HepG2 (cell line): ENCODE measurements at regions not wholly inside any gene's neighbourhood (a gene's known extent, or its start where the extent isn't known, plus 50 kb on each side); places are given as distances from the start of the nearest gene placed in this dataset.

Experiments
- ATAC-seq: fragments of 200-7000 bp; cut with Tn5 transposase; 3 replicates; pipeline ENCODE4 v1.9.1; 2020; ENCODE audit warnings: mild to moderate bottlenecking, moderate library complexity
- BruUV-seq: library from RNA; stranded (reverse); fragments of 400-500 nt; replicated peaks from 2 replicates; lab custom pipeline; 2021; lab: Mats Ljungman, UMichigan
- CTCF ChIA-PET: fragments of 300-600 bp; formaldehyde crosslinking; extraction: SDS; loops from one replicate; lab custom pipeline; 2021; ENCODE audit warnings: low total read pairs, inconsistent platforms, low intra/inter-chr PET ratio; lab: Yijun Ruan, JAX
- POLR2A ChIA-PET: fragments of 350-600 bp; sonication (Branson Sonifier 250); formaldehyde crosslinking; loops from one replicate; lab custom pipeline; 2020; ENCODE audit warnings: antibody characterized with exemption, inconsistent platforms; lab: Yijun Ruan, JAX
- DNase-seq: peaks from one replicate; pipeline ENCODE4 v3.0.0-alpha.2; 2015; ENCODE audit warnings: low spot score
- FAIRE-seq: peaks from 3 replicates; lab custom pipeline; 2011; peaks lifted over from hg19 to GRCh38; lab: Jason Lieb, UNC
- H2AFZ ChIP-seq: one replicate; pipeline ENCODE4 v1.6.1; 2011; ENCODE audit warnings: low read length, inconsistent platforms
- H3K27ac ChIP-seq: fragments of 300-600 bp; 3 replicates; pipeline ENCODE4 v1.8.0; 2011; ENCODE audit warnings: mixed run types, mild to moderate bottlenecking, mixed read lengths, low read length, inconsistent platforms; ENCODE audit not compliant: insufficient read depth; ENCODE audit errors: extremely low read length
- H3K27me3 ChIP-seq, 2 experiments: fragments of 200-600 bp in 1 of 2; 2 replicates in 1 of 2; 3 replicates in 1 of 2; pipeline versions ENCODE4 v1.6.0 to v1.8.0; 2011; ENCODE audit warnings: low read length in 2 of 2, mild to moderate bottlenecking in 2 of 2, moderate library complexity in 2 of 2, inconsistent platforms in 1 of 2; ENCODE audit not compliant: insufficient read depth in 2 of 2, control insufficient read depth in 1 of 2
- H3K36me3 ChIP-seq, 2 experiments: fragments of 200-600 bp in 1 of 2; replicated peaks in 1 of 2; 2 replicates in 1 of 2; 3 replicates in 1 of 2; pipeline versions ENCODE4 v1.5.1 to v1.8.0; 2011; ENCODE audit warnings: low read length in 2 of 2, inconsistent platforms in 1 of 2; ENCODE audit not compliant: insufficient read depth in 2 of 2, control insufficient read depth in 1 of 2
- H3K4me1 ChIP-seq: 2 replicates; pipeline ENCODE4 v1.5.1; 2012; ENCODE audit warnings: low read length, inconsistent platforms; ENCODE audit not compliant: insufficient read depth
- H3K4me2 ChIP-seq: 2 replicates; pipeline ENCODE4 v1.6.0; 2011; ENCODE audit warnings: low read depth, low read length, inconsistent platforms
- H3K4me3 ChIP-seq, 3 experiments: fragments of 200-600 bp in 1 of 3; sonication (generic), shearing (Covaris generic) in 1 of 3; replicated peaks in 1 of 3; 2 replicates each; pipeline ENCODE4 v1.5.1; 2011 to 2016; ENCODE audit warnings: low read length in 3 of 3, inconsistent platforms in 2 of 3, low read depth in 2 of 3, mild to moderate bottlenecking in 2 of 3, control low read depth in 1 of 3, mixed read lengths in 1 of 3; ENCODE audit not compliant: insufficient read depth in 1 of 3
- H3K79me2 ChIP-seq: one replicate; pipeline ENCODE4 v1.6.1; 2011; ENCODE audit warnings: low read length, inconsistent platforms; ENCODE audit not compliant: insufficient read depth
- H3K9ac ChIP-seq: 2 replicates; pipeline ENCODE4 v1.6.0; 2011; ENCODE audit warnings: mild to moderate bottlenecking, low read depth, low read length, inconsistent platforms; ENCODE audit not compliant: insufficient read depth
- H3K9me3 ChIP-seq: 2 replicates; pipeline ENCODE4 v1.5.1; 2012; ENCODE audit warnings: mild to moderate bottlenecking, low read length
- H4K20me1 ChIP-seq: 2 replicates; pipeline ENCODE4 v1.6.0; 2011; ENCODE audit warnings: inconsistent platforms, mild to moderate bottlenecking, low read length, moderate library complexity; ENCODE audit not compliant: insufficient read depth
- AGO1 ChIP-seq: fragments of 200-400 bp; formaldehyde crosslinking; IDR thresholded peaks from 2 replicates; pipeline ENCODE4 v1.6.1; 2017; ENCODE audit warnings: mild to moderate bottlenecking, low read depth, low read length, moderate library complexity; ENCODE audit not compliant: poor library complexity, severe bottlenecking
- GLI4 ChIP-seq: sonication (generic); formaldehyde crosslinking; IDR thresholded peaks from 2 replicates; pipeline ENCODE4 v1.5.1; 2020; ENCODE audit warnings: missing genetic modification reagents, mild to moderate bottlenecking, moderate library complexity, borderline replicate concordance
- KDM2A ChIP-seq: sonication (generic); formaldehyde crosslinking; IDR thresholded peaks from 2 replicates; pipeline ENCODE4 v1.4.0; 2020; ENCODE audit warnings: low read depth, missing genetic modification reagents, borderline replicate concordance
- ZBTB7B ChIP-seq: sonication (generic); formaldehyde crosslinking; IDR thresholded peaks from 2 replicates; pipeline ENCODE4 v1.4.0; 2020; ENCODE audit warnings: missing genetic modification reagents
- ZFP62 ChIP-seq: sonication (generic); formaldehyde crosslinking; IDR thresholded peaks from 2 replicates; pipeline ENCODE4 v1.4.0; 2020; ENCODE audit warnings: missing genetic modification reagents
- ZNF678 ChIP-seq: sonication (generic); formaldehyde crosslinking; IDR thresholded peaks from 2 replicates; pipeline ENCODE4 v1.4.0; 2020; ENCODE audit warnings: mild to moderate bottlenecking, missing genetic modification reagents
- ZSCAN22 ChIP-seq: sonication (generic); formaldehyde crosslinking; IDR thresholded peaks from 2 replicates; pipeline ENCODE4 v1.4.0; 2020; ENCODE audit warnings: mild to moderate bottlenecking, missing genetic modification reagents
- WGBS: methylation state at CpG from one replicate; pipeline ENCODE4 v1.1.6; 2017; ENCODE audit warnings: low lambda C conversion rate; 5-methylcytosine and 5-hydroxymethylcytosine counted together
- in situ Hi-C: cut with HindIII; loops from 2 replicates; pipeline ENCODE4 v1.10.0; 2017; ENCODE audit warnings: low pct_unique_long_range_greater_than_20kb; ENCODE audit not compliant: extremely low pct_ligation_motif_present
- intact Hi-C: fragments of 100-400 bp; cut with micrococcal nuclease; formaldehyde crosslinking; loops from one replicate; pipeline ENCODE4 v1.10.0; 2022; ENCODE audit not compliant: unreplicated experiment
- TF ChIP-seq, protein P1 (sequence below): sonication (generic); formaldehyde crosslinking; conservative IDR thresholded peaks from 2 replicates; pipeline ENCODE4 v1.8.0; 2022; ENCODE audit warnings: low read depth, missing genetic modification reagents
- TF ChIP-seq, protein P2 (sequence below): conservative IDR thresholded peaks from 2 replicates; pipeline ENCODE4 v1.6.1; 2018; ENCODE audit warnings: missing genetic modification reagents
- TF ChIP-seq, protein P3 (sequence below): sonication (generic); formaldehyde crosslinking; IDR thresholded peaks from 2 replicates; pipeline ENCODE4 v1.4.0; 2020; ENCODE audit warnings: missing genetic modification reagents, mild to moderate bottlenecking, borderline replicate concordance
- TF ChIP-seq, protein P4 (sequence below): sonication (generic); formaldehyde crosslinking; IDR thresholded peaks from 2 replicates; pipeline ENCODE4 v1.5.0; 2020; ENCODE audit warnings: mild to moderate bottlenecking, missing genetic modification reagents, borderline replicate concordance

DNA sequence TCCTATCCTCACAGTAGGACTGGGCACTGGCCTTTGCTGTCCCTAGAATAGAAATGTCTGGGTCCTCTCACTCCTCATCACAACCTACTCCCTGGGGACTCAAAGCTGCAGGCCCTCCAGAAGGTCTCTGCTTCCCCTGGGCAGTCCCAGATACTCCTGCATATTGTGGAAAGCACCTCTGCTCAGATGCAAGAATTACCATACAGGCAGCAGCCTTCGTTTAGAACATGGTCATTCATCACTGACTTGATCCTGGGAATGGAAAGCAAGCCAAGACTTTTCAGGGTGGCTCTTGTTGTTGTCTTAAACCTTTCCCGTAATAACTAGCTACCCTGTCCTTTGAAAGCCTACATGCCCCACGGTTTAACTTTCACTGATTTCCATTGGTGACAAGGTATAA, 53.1 kb upstream of the NPAS2 start:
- Histone ChIP-seq H3K4me3 (no peak overlapping the region), H3K4me2 (peak overlapping the region; percentile 2; the same call in 1 of the 2 replicates), H3K27ac (no peak overlapping the region), H3K9ac (no peak overlapping the region), H3K36me3 (no peaks in the 10 kb centered on the region), H2AFZ (no peak overlapping the region), H3K27me3 (no peaks in the 10 kb centered on the region), H3K4me1 (peaks cover 53% of the 10 kb centered on the region), H4K20me1 (no peaks in the 10 kb centered on the region), H3K9me3 (no peaks in the 10 kb centered on the region), H3K79me2 (no peaks in the 10 kb centered on the region)
- CTCF ChIA-PET: no interaction called here
- intact Hi-C loops (no loop called here), in situ Hi-C loops (no loop called here)
- no peak for ATAC-seq
- FAIRE-seq: no peak
- no peak for DNase-seq
- no TSS peak for BruUV-seq
- POLR2A ChIA-PET: interaction anchor here (1.1 to 3.6 kb wide), 3 partner anchors 12 to 22 kb away, joined by 3 to 39 read pairs (median 3); no protein-coding TSS in a partner anchor
- WGBS: 40% methylated on average over 3 of the region's 3 CpGs
- TF ChIP-seq ZNF678 (CRISPR knock-in tag) (no peak), KDM2A (CRISPR knock-in tag) (no peak), ZBTB7B (CRISPR knock-in tag) (no peak), GLI4 (CRISPR knock-in tag) (no peak), AGO1 (no peak), ZFP62 (CRISPR knock-in tag) (no peak), ZSCAN22 (CRISPR knock-in tag) (no peak)
- TF ChIP-seq, protein P1, sequence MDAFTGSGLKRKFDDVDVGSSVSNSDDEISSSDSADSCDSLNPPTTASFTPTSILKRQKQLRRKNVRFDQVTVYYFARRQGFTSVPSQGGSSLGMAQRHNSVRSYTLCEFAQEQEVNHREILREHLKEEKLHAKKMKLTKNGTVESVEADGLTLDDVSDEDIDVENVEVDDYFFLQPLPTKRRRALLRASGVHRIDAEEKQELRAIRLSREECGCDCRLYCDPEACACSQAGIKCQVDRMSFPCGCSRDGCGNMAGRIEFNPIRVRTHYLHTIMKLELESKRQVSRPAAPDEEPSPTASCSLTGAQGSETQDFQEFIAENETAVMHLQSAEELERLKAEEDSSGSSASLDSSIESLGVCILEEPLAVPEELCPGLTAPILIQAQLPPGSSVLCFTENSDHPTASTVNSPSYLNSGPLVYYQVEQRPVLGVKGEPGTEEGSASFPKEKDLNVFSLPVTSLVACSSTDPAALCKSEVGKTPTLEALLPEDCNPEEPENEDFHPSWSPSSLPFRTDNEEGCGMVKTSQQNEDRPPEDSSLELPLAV: no peak
- TF ChIP-seq, protein P2, sequence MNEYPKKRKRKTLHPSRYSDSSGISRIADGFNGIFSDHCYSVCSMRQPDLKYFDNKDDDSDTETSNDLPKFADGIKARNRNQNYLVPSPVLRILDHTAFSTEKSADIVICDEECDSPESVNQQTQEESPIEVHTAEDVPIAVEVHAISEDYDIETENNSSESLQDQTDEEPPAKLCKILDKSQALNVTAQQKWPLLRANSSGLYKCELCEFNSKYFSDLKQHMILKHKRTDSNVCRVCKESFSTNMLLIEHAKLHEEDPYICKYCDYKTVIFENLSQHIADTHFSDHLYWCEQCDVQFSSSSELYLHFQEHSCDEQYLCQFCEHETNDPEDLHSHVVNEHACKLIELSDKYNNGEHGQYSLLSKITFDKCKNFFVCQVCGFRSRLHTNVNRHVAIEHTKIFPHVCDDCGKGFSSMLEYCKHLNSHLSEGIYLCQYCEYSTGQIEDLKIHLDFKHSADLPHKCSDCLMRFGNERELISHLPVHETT: no peak
- TF ChIP-seq, protein P3, sequence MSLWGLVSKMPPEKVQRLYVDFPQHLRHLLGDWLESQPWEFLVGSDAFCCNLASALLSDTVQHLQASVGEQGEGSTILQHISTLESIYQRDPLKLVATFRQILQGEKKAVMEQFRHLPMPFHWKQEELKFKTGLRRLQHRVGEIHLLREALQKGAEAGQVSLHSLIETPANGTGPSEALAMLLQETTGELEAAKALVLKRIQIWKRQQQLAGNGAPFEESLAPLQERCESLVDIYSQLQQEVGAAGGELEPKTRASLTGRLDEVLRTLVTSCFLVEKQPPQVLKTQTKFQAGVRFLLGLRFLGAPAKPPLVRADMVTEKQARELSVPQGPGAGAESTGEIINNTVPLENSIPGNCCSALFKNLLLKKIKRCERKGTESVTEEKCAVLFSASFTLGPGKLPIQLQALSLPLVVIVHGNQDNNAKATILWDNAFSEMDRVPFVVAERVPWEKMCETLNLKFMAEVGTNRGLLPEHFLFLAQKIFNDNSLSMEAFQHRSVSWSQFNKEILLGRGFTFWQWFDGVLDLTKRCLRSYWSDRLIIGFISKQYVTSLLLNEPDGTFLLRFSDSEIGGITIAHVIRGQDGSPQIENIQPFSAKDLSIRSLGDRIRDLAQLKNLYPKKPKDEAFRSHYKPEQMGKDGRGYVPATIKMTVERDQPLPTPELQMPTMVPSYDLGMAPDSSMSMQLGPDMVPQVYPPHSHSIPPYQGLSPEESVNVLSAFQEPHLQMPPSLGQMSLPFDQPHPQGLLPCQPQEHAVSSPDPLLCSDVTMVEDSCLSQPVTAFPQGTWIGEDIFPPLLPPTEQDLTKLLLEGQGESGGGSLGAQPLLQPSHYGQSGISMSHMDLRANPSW (CRISPR knock-in tag): no peak
- TF ChIP-seq, protein P4, sequence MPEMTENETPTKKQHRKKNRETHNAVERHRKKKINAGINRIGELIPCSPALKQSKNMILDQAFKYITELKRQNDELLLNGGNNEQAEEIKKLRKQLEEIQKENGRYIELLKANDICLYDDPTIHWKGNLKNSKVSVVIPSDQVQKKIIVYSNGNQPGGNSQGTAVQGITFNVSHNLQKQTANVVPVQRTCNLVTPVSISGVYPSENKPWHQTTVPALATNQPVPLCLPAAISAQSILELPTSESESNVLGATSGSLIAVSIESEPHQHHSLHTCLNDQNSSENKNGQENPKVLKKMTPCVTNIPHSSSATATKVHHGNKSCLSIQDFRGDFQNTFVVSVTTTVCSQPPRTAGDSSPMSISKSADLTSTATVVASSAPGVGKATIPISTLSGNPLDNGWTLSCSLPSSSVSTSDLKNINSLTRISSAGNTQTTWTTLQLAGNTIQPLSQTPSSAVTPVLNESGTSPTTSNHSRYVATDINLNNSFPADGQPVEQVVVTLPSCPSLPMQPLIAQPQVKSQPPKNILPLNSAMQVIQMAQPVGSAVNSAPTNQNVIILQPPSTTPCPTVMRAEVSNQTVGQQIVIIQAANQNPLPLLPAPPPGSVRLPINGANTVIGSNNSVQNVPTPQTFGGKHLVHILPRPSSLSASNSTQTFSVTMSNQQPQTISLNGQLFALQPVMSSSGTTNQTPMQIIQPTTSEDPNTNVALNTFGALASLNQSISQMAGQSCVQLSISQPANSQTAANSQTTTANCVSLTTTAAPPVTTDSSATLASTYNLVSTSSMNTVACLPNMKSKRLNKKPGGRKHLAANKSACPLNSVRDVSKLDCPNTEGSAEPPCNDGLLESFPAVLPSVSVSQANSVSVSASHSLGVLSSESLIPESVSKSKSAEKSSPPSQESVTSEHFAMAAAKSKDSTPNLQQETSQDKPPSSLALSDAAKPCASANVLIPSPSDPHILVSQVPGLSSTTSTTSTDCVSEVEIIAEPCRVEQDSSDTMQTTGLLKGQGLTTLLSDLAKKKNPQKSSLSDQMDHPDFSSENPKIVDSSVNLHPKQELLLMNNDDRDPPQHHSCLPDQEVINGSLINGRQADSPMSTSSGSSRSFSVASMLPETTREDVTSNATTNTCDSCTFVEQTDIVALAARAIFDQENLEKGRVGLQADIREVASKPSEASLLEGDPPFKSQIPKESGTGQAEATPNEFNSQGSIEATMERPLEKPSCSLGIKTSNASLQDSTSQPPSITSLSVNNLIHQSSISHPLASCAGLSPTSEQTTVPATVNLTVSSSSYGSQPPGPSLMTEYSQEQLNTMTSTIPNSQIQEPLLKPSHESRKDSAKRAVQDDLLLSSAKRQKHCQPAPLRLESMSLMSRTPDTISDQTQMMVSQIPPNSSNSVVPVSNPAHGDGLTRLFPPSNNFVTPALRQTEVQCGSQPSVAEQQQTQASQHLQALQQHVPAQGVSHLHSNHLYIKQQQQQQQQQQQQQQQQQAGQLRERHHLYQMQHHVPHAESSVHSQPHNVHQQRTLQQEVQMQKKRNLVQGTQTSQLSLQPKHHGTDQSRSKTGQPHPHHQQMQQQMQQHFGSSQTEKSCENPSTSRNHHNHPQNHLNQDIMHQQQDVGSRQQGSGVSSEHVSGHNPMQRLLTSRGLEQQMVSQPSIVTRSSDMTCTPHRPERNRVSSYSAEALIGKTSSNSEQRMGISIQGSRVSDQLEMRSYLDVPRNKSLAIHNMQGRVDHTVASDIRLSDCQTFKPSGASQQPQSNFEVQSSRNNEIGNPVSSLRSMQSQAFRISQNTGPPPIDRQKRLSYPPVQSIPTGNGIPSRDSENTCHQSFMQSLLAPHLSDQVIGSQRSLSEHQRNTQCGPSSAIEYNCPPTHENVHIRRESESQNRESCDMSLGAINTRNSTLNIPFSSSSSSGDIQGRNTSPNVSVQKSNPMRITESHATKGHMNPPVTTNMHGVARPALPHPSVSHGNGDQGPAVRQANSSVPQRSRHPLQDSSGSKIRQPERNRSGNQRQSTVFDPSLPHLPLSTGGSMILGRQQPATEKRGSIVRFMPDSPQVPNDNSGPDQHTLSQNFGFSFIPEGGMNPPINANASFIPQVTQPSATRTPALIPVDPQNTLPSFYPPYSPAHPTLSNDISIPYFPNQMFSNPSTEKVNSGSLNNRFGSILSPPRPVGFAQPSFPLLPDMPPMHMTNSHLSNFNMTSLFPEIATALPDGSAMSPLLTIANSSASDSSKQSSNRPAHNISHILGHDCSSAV: no peak
